GM21529 (cell line): ENCODE measurements at regions not wholly inside any gene's neighbourhood (a gene's known extent, or its start where the extent isn't known, plus 50 kb on each side); places are given as distances from the start of the nearest gene placed in this dataset.
"Not testable (repeated sequence)": the region's sequence is repeated elsewhere in the genome, so short reads cannot be mapped to it uniquely, and the experiment has no call there.

Experiments
- ATAC-seq: cut with Tn5 transposase; IDR thresholded peaks from one replicate; pipeline ENCODE4 v1.9.1; 2021; ENCODE audit not compliant: unreplicated experiment

GRCh38 chr2:184174493-184175104, 423.7 kb upstream of the ZNF804A start:
- ATAC-seq: no peak

DNA sequence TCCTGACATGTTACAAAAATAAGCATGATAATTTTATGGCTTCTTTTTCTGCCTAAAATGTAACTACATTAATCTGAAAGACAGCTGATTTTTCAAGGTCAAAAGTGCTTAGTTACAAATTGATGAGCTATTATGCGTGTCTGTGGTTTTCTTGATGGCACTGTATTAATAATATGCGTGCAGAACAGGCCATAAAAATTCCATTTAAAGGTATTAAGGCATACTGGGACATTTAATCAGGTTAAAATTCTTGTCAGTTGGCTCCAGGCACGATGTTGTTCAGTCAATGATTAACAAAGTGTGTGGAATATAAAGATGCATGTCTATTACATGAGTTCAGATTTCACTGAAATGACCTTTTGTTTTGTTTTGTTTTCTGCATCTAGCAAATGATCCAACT, 420.1 kb upstream of the ZNF804A start:
- ATAC-seq: no peak

- no peak for ATAC-seq
Observed at GRCh38 chr2:184186436-184186835, 411.9 kb upstream of the ZNF804A start.

DNA sequence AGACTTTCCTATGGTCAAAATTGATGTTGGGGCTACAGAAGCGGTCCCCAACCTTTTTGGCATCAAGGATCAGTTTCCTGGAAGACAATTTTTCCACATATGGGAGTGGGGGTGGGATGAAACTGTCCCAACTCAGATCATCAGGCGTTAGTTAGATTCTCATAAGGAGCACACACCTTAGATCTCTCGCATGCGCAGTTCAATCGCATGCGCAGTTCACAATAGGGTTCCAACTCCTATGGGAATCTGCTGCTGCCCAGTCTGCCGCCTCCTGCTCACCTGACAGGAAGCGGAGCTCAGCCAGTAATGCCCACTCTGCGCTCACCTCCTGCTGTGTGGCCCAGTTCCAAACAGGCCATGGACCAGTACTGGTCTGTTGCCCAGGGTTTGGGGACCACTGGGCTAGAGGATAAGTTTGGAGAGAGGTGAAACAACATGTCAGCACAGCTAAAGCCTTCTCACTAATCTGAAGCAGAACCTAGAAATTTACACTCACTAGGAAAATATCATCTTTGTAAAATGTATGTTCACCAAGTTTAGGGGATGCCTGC, 410.8 kb upstream of the ZNF804A start:
- ATAC-seq: no peak

DNA sequence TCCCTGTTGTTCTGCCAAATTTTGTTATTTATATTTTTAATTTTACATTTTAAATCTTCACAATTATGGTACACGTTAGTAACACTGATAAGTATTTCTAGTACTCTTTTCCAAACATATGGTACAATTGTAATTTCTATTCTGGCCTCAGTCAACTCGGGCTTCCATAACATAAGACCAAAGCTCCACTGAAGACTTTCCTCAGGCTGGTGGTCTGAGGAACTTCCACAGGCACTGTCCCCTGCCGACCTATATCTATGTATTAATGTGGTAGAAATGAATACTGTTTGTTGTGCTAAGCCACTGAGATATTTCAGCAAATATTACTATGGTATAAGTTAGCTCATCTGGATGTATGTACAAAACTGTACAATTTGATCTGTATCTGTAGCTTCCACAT, 407.6 kb upstream of the ZNF804A start:
- no peak for ATAC-seq

DNA sequence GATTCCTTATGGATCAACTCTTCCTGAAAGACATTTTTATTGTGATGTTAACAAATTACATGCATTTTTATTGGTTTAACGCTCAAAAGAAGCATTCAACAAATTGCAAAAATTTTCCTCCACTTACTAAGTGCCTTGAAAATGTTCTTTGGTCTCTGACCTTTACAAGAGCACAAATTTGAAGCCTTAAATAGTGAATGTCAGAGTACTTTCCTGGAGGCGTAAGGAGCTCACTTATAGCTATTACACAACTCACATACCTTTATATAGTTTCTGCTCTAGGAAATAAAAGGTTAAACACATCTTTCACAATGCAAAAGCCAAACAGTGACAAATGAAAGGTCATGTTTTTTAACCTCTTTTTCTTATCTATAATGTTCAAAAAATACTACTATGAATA, 405.7 kb upstream of the ZNF804A start:
- no peak for ATAC-seq

GRCh38 chr2:184197413-184197812, 400.9 kb upstream of the ZNF804A start:
- ATAC-seq: no peak

DNA sequence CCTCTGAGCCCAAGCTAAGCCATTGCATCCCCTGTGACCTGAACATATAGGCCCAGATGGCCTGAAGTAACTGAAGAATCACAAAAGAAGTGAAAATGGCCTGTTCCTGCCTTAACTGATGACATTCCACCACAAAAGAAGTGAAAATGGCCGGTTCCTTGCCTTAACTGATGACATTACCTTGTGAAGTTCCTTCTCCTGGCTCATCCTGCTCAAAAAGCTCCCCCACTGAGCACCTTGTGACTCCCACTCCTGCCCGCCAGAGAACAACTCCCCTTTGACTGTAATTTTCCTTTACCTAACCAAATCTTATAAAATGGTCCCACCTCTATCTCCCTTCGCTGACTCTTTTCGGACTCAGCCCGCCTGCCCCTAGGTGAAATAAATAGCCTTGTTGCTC, 399.5 kb upstream of the ZNF804A start:
- ATAC-seq: not testable (repeated sequence)

GRCh38 chr2:184199274-184199673, 399.1 kb upstream of the ZNF804A start:
- ATAC-seq: no peak

DNA sequence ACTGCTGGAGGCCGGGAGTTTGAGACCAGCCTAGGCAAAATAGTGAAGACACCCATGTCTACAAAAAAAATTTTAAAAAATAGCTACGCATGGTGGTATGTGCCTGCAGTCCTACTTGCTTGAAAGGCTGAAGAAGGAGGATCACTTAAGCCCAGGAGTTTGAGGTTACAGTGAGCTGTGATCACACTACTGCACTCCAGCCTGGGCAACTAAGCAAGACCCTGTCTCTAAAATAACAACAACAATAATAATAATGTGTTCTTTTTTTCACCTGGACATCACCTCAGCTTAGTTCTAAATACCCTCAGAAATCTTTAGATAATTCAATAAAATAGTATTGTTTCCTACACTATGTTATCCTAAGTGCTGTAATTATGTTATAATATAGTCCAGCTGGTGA, 397.1 kb upstream of the ZNF804A start:
- ATAC-seq: no peak

DNA sequence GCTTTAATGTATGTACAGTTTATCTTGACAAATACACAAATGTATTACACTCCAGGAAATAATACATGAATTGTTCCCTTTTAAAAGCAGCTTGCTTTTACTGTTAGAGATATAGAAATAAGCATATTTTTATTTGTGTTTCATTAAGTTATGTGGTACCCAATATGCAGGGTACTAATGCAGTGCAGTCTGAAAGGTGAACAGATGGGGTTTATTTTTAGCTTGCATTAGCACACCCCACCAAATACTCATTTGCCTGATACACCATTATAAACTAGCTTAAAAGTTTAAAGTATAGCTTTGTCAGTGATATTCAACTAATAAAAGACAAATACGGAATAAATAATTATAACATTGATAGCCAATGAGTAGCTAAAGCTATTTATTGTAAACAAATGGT, 394.7 kb upstream of the ZNF804A start:
- ATAC-seq: no peak

DNA sequence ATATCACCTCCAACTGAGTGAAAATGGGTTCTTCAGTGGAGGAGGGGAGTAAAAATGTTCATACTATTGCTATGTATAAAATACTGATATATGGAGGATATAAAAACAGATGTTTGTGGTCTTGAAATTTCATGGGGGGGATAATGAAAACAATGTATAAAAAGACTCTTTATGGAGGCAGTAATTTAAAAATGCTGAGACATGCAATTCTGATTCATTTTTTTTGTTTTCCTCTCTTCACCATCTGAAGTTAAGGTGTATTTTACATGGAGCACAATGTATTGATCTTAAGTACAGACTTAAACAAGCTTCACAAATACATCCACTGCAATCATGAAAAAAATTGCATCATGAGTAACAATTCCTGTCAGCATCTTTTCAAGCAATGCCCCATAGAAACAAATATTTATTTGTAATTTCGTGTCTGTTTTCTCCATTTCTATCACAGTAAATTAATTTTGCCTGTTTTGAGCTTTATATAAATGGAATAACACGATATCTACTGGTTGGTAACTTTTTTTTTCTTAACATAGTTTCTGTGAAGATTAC, 393.2 kb upstream of the ZNF804A start:
- no peak for ATAC-seq

DNA sequence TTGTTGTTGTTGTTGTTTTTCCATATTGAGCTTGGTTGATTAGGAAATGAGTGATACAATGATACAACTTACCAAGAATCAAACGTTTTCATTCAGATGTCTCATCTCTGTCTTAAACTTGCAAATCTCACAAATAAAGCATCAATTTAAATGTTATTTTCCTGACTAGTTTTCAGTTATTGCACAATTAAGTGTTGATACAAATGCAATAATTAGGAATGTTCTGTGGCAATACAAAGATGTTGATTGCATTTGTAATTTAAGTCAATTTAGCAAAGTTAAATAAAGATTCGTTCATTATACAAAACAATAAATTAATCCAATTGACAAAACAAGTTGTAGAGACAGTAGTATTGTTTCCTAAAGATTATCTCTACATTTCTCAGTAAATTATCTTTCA, 392.3 kb upstream of the ZNF804A start:
- no peak for ATAC-seq

- no peak for ATAC-seq
Observed at GRCh38 chr2:184210329-184210728, 388.0 kb upstream of the ZNF804A start.

GRCh38 chr2:184215745-184216144, 382.6 kb upstream of the ZNF804A start:
- ATAC-seq: no peak

DNA sequence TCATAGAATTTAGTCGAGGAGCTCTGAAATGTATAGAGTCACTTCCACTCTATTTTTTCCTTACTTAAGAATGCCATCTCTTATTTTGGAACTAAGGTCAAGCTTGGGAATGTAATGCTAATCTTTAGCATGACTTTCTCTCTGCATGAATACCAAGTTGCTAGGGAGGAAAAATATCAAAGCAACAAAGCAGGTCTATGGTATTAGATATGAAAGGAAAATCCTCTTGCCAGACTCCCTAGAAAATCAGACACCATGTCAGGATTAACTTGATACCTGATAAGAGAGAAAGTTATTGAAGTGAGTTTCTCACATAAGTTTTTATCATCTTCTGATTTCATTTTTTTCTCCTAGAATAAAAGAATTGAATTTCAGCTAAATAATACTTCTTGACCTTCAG, 341.7 kb upstream of the ZNF804A start:
- no peak for ATAC-seq

DNA sequence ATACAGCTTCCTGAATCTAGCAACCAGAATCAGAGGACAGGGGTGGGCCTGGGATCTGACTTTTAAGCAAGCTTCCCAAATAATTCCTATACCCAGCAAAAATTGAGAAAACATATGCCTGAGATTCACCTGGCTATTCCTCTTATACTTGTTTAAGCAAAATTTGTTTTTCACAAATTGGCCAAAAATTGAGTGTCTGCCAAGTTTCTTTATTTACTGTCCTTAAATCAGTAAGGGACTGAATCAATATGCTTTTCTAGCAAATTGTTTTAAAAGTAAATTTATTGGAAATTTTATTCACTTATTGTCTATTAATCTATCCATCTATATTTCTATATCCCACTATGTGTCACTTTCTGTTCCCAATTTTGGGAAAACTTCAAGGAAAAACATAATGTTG, 337.0 kb upstream of the ZNF804A start:
- no peak for ATAC-seq

- no peak for ATAC-seq
Observed at GRCh38 chr2:184261818-184262217, 336.5 kb upstream of the ZNF804A start.

- ATAC-seq: no peak
Observed at GRCh38 chr2:184268900-184269477, 329.3 kb upstream of the ZNF804A start.

DNA sequence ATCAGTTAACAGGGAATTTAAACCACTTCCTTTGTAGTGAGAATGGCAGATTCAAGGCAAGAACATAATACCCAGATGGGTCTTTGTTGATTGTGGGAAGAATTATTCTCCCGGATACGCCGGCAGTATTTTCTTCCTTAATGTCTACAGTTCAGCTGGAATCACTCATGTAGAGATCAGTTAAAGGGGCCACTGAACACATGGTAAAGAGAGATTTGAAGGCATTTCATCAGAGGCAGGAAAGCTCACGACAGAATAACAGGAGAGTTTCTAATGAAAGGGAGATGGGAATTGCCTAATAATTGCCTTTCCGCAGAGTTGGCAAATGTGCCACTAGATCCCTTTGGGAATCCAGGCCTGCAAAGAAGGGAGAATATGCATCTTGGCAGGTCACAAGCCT, 327.7 kb upstream of the ZNF804A start:
- no peak for ATAC-seq

GRCh38 chr2:184272056-184272455, 326.3 kb upstream of the ZNF804A start:
- no peak for ATAC-seq

GRCh38 chr2:184294831-184295230, 303.5 kb upstream of the ZNF804A start:
- no peak for ATAC-seq

GRCh38 chr2:184297085-184297484, 301.2 kb upstream of the ZNF804A start:
- ATAC-seq: no peak
